ENCODE measurements at regions not wholly inside any gene's neighbourhood (a gene's known extent, or its start where the extent isn't known, plus 50 kb on each side); places are given as distances from the start of the nearest gene placed in this dataset.
"Not testable (repeated sequence)": the region's sequence is repeated elsewhere in the genome, so short reads cannot be mapped to it uniquely, and the experiment has no call there.

DNA sequence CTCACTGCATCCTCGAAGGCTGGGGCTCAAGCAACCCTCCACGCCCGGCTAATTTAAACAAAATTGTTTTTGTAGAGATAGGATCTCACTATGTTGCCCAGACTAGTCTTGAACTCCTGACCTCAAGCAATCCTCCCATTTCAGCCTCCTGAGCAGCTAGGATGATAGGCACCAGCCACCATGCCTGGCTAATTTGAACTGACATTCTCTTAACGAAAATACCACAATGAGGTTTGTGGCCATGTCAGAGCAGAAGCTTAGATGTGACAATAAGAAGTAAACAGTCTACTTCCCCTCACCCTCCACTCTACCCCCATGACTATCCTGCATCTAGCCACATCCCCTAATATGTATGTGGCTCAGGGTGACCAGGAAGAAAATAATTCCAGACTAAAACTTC lies 74.8 kb upstream of the PLCB4 start:
- Mint-ChIP-seq H3K27ac (no peak overlapping the region), H3K9me3 (peaks cover 8% of the 10 kb centered on the region), H3K27me3 (ENCODE audit: low read depth, poor library complexity) (peaks cover 4% of the 10 kb centered on the region), H3K36me3 (ENCODE audit: low read depth) (peaks cover 5% of the 10 kb centered on the region), H3K4me1 (peaks cover 25% of the 10 kb centered on the region), H3K4me3 (no peak overlapping the region)
- DNase-seq: no peak
- TF ChIP-seq, protein P1, sequence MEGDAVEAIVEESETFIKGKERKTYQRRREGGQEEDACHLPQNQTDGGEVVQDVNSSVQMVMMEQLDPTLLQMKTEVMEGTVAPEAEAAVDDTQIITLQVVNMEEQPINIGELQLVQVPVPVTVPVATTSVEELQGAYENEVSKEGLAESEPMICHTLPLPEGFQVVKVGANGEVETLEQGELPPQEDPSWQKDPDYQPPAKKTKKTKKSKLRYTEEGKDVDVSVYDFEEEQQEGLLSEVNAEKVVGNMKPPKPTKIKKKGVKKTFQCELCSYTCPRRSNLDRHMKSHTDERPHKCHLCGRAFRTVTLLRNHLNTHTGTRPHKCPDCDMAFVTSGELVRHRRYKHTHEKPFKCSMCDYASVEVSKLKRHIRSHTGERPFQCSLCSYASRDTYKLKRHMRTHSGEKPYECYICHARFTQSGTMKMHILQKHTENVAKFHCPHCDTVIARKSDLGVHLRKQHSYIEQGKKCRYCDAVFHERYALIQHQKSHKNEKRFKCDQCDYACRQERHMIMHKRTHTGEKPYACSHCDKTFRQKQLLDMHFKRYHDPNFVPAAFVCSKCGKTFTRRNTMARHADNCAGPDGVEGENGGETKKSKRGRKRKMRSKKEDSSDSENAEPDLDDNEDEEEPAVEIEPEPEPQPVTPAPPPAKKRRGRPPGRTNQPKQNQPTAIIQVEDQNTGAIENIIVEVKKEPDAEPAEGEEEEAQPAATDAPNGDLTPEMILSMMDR (IDR thresholded peaks at IDR 0.05): no peak

DNA sequence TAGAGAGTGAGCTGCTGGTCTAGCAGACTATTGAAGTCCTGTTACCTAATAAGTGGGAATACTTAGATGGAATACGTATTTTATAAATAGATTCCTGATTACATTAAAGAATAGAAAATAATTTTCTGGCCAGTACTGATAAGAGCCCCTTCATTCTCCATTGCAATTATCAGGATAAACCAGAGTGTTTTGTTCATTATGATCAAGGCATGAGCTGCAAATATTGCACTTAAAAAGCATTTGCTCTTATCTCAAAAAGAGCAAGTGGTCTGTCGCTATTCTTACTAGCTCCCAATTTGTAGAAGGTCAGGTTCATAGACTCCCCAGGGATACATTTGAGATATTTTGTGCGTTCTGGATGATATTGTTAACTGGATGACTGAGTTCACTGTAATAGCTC lies 73.1 kb upstream of the PLCB4 start:
- TF ChIP-seq, protein P1 (IDR thresholded peaks at IDR 0.05): no peak
- H3K27me3 Mint-ChIP-seq (ENCODE audit: low read depth, poor library complexity): peaks cover 4% of the 10 kb centered on the region
- no peak overlapping the region for H3K27ac Mint-ChIP-seq
- DNase-seq: no peak
- H3K4me3 Mint-ChIP-seq: no peak overlapping the region
- H3K4me1 Mint-ChIP-seq: peaks cover 29% of the 10 kb centered on the region
- peaks cover 8% of the 10 kb centered on the region for H3K9me3 Mint-ChIP-seq
- peaks cover 5% of the 10 kb centered on the region for H3K36me3 Mint-ChIP-seq (ENCODE audit: low read depth)

DNA sequence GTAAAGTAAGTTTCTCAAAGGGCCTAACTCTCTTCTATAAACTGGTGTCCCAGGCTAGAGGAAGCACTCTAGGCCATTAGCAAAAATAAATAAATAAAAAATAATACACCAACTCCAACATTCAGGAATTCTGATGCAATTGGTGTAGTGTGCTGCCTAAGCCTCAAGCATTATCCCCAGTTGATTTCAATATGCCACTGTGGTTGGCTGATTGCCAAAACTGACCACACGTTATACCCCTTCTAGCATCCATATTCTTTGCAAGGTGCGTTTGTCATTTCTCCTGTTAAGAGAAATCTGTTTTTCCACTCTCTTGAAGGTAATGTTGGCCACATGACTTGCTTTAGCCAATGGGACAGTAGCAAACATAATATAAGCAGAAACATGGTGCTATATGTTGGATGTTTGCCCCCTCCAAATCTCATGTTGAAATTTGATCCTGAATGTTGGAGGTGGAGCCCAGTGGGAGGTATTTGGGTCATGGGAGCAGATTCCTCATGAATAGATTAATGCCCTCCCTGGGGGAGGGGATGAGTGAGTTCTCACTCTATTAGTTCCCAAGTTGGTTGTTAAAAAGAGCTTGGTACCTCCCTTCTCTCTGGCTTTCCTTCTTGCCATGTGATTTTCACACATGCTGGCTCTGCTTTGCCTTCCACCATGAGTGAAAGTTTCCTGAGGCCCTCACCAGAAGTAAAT lies 71.9 kb upstream of the PLCB4 start:
- TF ChIP-seq, protein P1 (IDR thresholded peaks at IDR 0.05): no peak
- Mint-ChIP-seq H3K9me3 (peaks cover 12% of the 10 kb centered on the region), H3K4me1 (peaks cover 29% of the 10 kb centered on the region), H3K27me3 (ENCODE audit: low read depth, poor library complexity) (peaks cover 4% of the 10 kb centered on the region), H3K4me3 (no peak overlapping the region), H3K36me3 (ENCODE audit: low read depth) (peaks cover 5% of the 10 kb centered on the region), H3K27ac (peak overlapping the region; percentile 83)
- DNase-seq: no peak

DNA sequence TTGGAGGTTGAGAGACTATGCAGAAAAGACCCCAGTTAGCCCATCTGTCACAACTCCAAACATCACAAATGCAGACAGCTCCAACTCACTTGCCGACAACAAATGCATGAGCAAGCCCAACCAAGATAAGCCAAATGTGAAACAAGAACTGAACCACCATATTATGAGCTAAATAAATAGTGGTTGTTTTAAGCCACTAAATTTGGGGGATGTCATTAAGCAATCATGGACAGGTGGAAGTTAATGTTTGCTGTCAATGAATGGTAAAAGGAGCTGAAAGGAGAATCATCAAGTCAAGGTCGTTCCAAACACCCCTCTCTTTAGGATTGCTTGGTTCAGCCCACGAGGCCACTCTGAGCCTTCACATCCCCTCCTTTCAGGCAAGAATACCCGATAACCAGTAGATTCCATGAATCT lies 71.2 kb upstream of the PLCB4 start:
- peaks cover 2% of the 10 kb centered on the region for H3K36me3 Mint-ChIP-seq (ENCODE audit: low read depth)
- peaks cover 14% of the 10 kb centered on the region for H3K9me3 Mint-ChIP-seq
- H3K27me3 Mint-ChIP-seq (ENCODE audit: low read depth, poor library complexity): peaks cover 4% of the 10 kb centered on the region
- peak overlapping the region; percentile 18 for H3K4me3 Mint-ChIP-seq
- TF ChIP-seq, protein P1 (IDR thresholded peaks at IDR 0.05): no peak
- no peak overlapping the region for H3K27ac Mint-ChIP-seq
- peaks cover 29% of the 10 kb centered on the region for H3K4me1 Mint-ChIP-seq
- DNase-seq: no peak

DNA sequence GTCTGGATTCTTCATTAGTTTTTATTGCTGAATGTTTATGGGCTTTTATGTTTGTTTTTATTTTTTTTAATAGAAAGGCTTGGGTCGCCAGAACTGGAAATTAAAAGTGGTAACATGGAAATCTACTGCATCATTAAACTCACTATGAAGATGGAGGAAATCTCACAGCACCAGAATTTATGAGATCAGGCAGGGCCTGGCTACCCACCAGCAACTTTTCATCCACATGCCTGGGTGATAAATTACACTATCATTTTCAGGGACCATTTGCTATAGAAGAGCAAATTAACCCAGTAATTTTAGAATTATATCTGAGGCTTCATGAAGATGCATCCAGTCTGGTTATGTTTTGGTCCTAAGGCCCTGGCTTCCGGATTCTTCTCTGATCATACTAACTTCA lies 57.8 kb upstream of the PLCB4 start:
- Mint-ChIP-seq H3K36me3 (ENCODE audit: low read depth) (no peaks in the 10 kb centered on the region), H3K4me3 (no peak overlapping the region), H3K27ac (no peak overlapping the region), H3K9me3 (peaks cover 7% of the 10 kb centered on the region), H3K4me1 (peaks cover 9% of the 10 kb centered on the region), H3K27me3 (ENCODE audit: low read depth, poor library complexity) (peaks cover 2% of the 10 kb centered on the region)
- DNase-seq: no peak
- TF ChIP-seq, protein P1 (IDR thresholded peaks at IDR 0.05): no peak

DNA sequence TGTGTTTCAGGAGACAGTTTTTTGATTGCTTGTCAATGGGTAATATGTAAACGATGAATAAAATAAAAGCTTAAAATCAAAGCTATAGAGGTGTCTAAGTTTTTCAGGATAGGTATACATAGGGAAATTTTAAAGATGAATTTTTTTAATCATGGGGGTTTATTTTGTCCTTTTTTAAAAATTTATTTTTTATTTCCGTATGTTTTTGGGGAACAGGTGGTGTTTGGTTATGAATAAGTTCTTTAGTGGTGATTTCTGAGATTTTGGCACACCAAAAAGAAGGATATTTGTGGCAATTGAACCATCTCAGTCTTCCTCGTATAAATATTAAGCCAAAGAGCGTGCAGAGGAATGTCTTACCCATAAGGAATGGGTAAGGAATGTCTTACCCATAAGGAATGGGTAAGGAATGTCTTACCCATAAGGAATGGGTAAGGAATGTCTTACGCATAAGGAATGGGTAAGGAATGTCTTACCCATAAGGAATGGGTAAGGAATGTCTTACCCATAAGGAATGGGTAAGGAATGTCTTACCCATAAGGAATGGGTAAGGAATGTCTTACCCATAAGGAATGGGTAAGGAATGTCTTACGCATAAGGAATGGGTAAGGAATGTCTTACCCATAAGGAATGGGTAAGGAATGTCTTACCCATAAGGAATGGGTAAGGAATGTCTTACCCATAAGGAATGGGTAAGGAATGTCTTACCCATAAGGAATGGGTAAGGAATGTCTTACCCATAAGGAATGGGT lies 53.5 kb upstream of the PLCB4 start:
- not testable (repeated sequence) for H3K36me3 Mint-ChIP-seq (ENCODE audit: low read depth); H3K27me3 Mint-ChIP-seq (ENCODE audit: low read depth, poor library complexity); H3K27ac Mint-ChIP-seq; H3K9me3 Mint-ChIP-seq; DNase-seq; H3K4me3 Mint-ChIP-seq
- peaks cover 11% of the 10 kb centered on the region for H3K4me1 Mint-ChIP-seq

Measured in nephron progenitor cell (in vitro differentiated cells).